SK-N-SH (cell line): ENCODE measurements at regions not wholly inside any gene's neighbourhood (a gene's known extent, or its start where the extent isn't known, plus 50 kb on each side); places are given as distances from the start of the nearest gene placed in this dataset.

Experiments
- CTCF ChIA-PET: fragments of 300-600, 350-600 bp; formaldehyde crosslinking; extraction: SDS; loops from one replicate; lab custom pipeline; 2021; lab: Yijun Ruan, JAX
- POLR2A ChIA-PET: fragments of 350-600 bp; sonication (Branson Sonifier 250); formaldehyde crosslinking; extraction: SDS; loops from one replicate; lab custom pipeline; 2020; ENCODE audit warnings: antibody characterized with exemption, inconsistent platforms; lab: Yijun Ruan, JAX
- DNase-seq: peaks from one replicate; pipeline ENCODE4 v3.0.0; 2012
- H2AFZ ChIP-seq: fragments of 200-600 bp; sonication (generic); 2 replicates; pipeline ENCODE4 v1.8.1; 2016; ENCODE audit warnings: antibody characterized with exemption, mild to moderate bottlenecking, low read depth
- H3F3A ChIP-seq: fragments of 200-600 bp; sonication (generic); replicated peaks from 2 replicates; pipeline ENCODE3; 2016; ENCODE audit warnings: antibody characterized with exemption, mild to moderate bottlenecking; ENCODE audit not compliant: insufficient read depth
- H3K27ac ChIP-seq, 2 experiments: fragments of 200-500 bp in 1 of 2; fragments of 200-600 bp in 1 of 2; sonication (Bioruptor generic) in 1 of 2; sonication (generic), shearing (Covaris generic) in 1 of 2; 2 replicates each; pipeline versions ENCODE4 v1.5.1 to v1.6.1; 2014 to 2016; ENCODE audit warnings: low read depth in 2 of 2, inconsistent platforms in 1 of 2, low read length in 1 of 2, mild to moderate bottlenecking in 1 of 2, mixed read lengths in 1 of 2
- H3K27me3 ChIP-seq: fragments of 200-600 bp; sonication (generic), shearing (Covaris generic); 2 replicates; pipeline ENCODE4 v1.6.1; 2016; ENCODE audit warnings: mixed run types; ENCODE audit not compliant: insufficient read depth
- H3K36me3 ChIP-seq, 2 experiments: fragments of 200-500 bp in 1 of 2; fragments of 200-600 bp in 1 of 2; sonication (Bioruptor generic) in 1 of 2; sonication (generic) in 1 of 2; replicated peaks in 1 of 2; 2 replicates each; pipeline versions ENCODE3 to v1.5.1; 2014 to 2016; ENCODE audit warnings: low read length in 1 of 2, mild to moderate bottlenecking in 1 of 2; ENCODE audit not compliant: insufficient read depth in 2 of 2, control insufficient read depth in 1 of 2
- H3K4me1 ChIP-seq, 2 experiments: fragments of 200-500 bp in 1 of 2; fragments of 200-600 bp in 1 of 2; sonication (Bioruptor generic) in 1 of 2; sonication (generic), shearing (Covaris generic) in 1 of 2; 2 replicates each; pipeline versions ENCODE4 v1.5.1 to v1.6.1; 2014 to 2016; ENCODE audit warnings: low read depth in 1 of 2, low read length in 1 of 2, mixed run types in 1 of 2; ENCODE audit not compliant: insufficient read depth in 2 of 2, control insufficient read depth in 1 of 2
- H3K4me2 ChIP-seq: fragments of 200-600 bp; sonication (generic), shearing (Covaris generic); 2 replicates; pipeline ENCODE4 v1.6.1; 2017; ENCODE audit warnings: mixed run types
- H3K4me3 ChIP-seq, 2 experiments: fragments of 200-500 bp in 1 of 2; fragments of 200-600 bp in 1 of 2; sonication (Bioruptor generic) in 1 of 2; sonication (generic), shearing (Covaris generic) in 1 of 2; 2 replicates each; pipeline versions ENCODE4 v1.5.1 to v1.8.1; 2014 to 2016; ENCODE audit warnings: low read depth in 2 of 2, inconsistent platforms in 1 of 2, low read length in 1 of 2, mild to moderate bottlenecking in 1 of 2, mixed read lengths in 1 of 2, moderate library complexity in 1 of 2
- H3K79me2 ChIP-seq: fragments of 200-600 bp; sonication (generic); 2 replicates; pipeline ENCODE4 v1.8.1; 2017; ENCODE audit warnings: mild to moderate bottlenecking; ENCODE audit not compliant: insufficient read depth
- H3K9ac ChIP-seq: fragments of 200-600 bp; sonication (generic); 2 replicates; pipeline ENCODE4 v1.6.1; 2017; ENCODE audit warnings: mixed run types
- H3K9me2 ChIP-seq: fragments of 200-600 bp; sonication (generic); 2 replicates; pipeline ENCODE4 v1.6.1; 2017; ENCODE audit warnings: mixed run types
- H3K9me3 ChIP-seq: fragments of 200-600 bp; sonication (generic); 2 replicates; pipeline ENCODE4 v1.6.1; 2017; ENCODE audit warnings: mixed run types, mild to moderate bottlenecking, moderate library complexity
- H4K20me1 ChIP-seq: fragments of 200-600 bp; sonication (generic); 2 replicates; pipeline ENCODE4 v1.6.1; 2017; ENCODE audit warnings: mild to moderate bottlenecking, mixed run types; ENCODE audit not compliant: insufficient read depth
- ELF1 ChIP-seq: IDR thresholded peaks from 2 replicates; pipeline ENCODE4 v1.4.0; 2012
- EP300 ChIP-seq, 2 experiments: IDR thresholded peaks; 2 replicates each; pipeline versions ENCODE4 v1.4.0 to v1.6.1; 2012; ENCODE audit warnings: borderline replicate concordance in 1 of 2, low read depth in 1 of 2, low read length in 1 of 2
- EZH2phosphoT487 ChIP-seq: fragments of 200-600 bp; sonication (generic); IDR thresholded peaks from 2 replicates; pipeline ENCODE4 v1.6.1; 2017; ENCODE audit warnings: low read depth, mixed run types, mild to moderate bottlenecking, antibody characterized with exemption, moderate library complexity, borderline replicate concordance
- FOXM1 ChIP-seq: IDR thresholded peaks from 2 replicates; pipeline ENCODE4 v1.4.0; 2012; ENCODE audit warnings: low read depth, mild to moderate bottlenecking
- GABPA ChIP-seq: IDR thresholded peaks from 2 replicates; pipeline ENCODE4 v1.4.0; 2012; ENCODE audit warnings: low read depth, mild to moderate bottlenecking
- MEF2A ChIP-seq: IDR thresholded peaks from 2 replicates; pipeline ENCODE4 v1.4.0; 2012; ENCODE audit warnings: low read depth, borderline replicate concordance
- MXI1 ChIP-seq: IDR thresholded peaks from 2 replicates; pipeline ENCODE4 v1.6.1; 2012; ENCODE audit warnings: mild to moderate bottlenecking, low read depth, low read length, improper control_type of control experiment
- NRF1 ChIP-seq: IDR thresholded peaks from 2 replicates; pipeline ENCODE4 v1.6.1; 2012; ENCODE audit warnings: low read depth, mild to moderate bottlenecking, low read length
- RCOR1 ChIP-seq: fragments of 150-350 bp; IDR thresholded peaks from 2 replicates; pipeline ENCODE4 v1.6.1; 2017; ENCODE audit warnings: antibody characterized with exemption, low read length
- RFX5 ChIP-seq: IDR thresholded peaks from 2 replicates; pipeline ENCODE4 v1.6.1; 2012; ENCODE audit warnings: mild to moderate bottlenecking, improper control_type of control experiment, low read length
- RXRA ChIP-seq: IDR thresholded peaks from 2 replicates; pipeline ENCODE4 v1.4.0; 2012; ENCODE audit warnings: low read depth, mild to moderate bottlenecking, borderline replicate concordance
- TAF1 ChIP-seq: IDR thresholded peaks from 2 replicates; pipeline ENCODE4 v1.6.1; 2012; ENCODE audit warnings: low read depth, mild to moderate bottlenecking, low read length, moderate library complexity, borderline replicate concordance
- TEAD4 ChIP-seq: IDR thresholded peaks from 2 replicates; pipeline ENCODE4 v1.4.0; 2012; ENCODE audit warnings: mild to moderate bottlenecking, borderline replicate concordance; ENCODE audit not compliant: insufficient read depth
- YY1 ChIP-seq: IDR thresholded peaks from 2 replicates; pipeline ENCODE4 v1.4.0; 2012; ENCODE audit warnings: low read depth, mild to moderate bottlenecking
- WGBS: methylation state at CpG from one replicate; pipeline ENCODE4 v1.1.6; 2017; ENCODE audit warnings: low lambda C conversion rate; 5-methylcytosine and 5-hydroxymethylcytosine counted together
- TF ChIP-seq, protein P1 (sequence below): fragments of 150-350 bp; IDR thresholded peaks from 2 replicates; pipeline ENCODE4 v1.6.1; 2016; ENCODE audit warnings: mild to moderate bottlenecking, low read depth, low read length
- TF ChIP-seq, protein P2 (sequence below): fragments of 200-600 bp; sonication (generic); IDR thresholded peaks from 2 replicates; pipeline ENCODE4 v1.6.1; 2017; ENCODE audit warnings: antibody characterized with exemption, mild to moderate bottlenecking, moderate library complexity
- TF ChIP-seq, protein P3 (sequence below): IDR thresholded peaks from 2 replicates; pipeline ENCODE4; 2012

DNA sequence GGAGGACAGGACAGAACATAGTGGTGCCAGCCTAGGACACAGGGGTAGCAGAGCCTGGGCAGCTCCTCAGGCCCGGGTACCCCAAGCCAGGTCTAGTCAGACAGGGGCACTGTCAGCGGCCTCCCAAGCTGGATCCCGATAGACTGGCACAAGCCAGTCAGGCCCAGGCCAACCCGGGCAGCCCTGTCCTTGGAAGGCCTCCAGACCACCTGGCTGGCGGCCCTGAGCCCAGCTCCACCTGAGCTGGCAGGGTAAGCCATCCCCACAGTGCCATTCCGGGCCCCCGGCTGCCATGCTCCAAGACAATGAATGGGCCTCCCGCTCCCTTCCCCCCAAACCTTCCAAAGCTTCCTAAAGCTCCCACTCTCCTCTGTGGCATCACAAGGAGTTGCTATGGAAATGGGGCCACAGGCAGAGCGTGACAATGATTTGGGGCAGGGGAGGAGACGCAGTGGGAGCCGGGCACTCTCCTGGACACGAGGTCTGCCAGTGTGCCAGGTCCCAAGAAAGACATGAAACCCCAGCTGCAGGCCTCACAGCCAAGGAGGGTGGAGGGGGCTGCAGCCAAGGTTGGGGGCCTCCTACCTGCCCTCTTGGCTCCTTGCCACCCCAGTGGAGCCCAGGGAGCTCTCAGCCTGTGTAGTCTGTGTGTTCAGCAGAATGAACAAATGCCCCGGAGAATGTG, 165.6 kb upstream of the LINGO1 start:
- POLR2A ChIA-PET, result interaction anchor here (1.2 kb wide), 1 partner anchor 11 kb away, joined by 3 read pairs; no protein-coding TSS in a partner anchor
- 68% methylated on average over 6 of the region's 13 CpGs for WGBS

More for the DNA sequence above, 165.6 kb upstream of the LINGO1 start:
- Histone ChIP-seq H3F3A (no peaks in the 10 kb centered on the region), H2AFZ (no peak overlapping the region), H3K36me3 (no peaks in the 10 kb centered on the region), H3K9ac (no peak overlapping the region), H4K20me1 (no peaks in the 10 kb centered on the region), H3K9me2 (no peaks in the 10 kb centered on the region), H3K4me1 (peaks cover 0 to 3% of the 10 kb centered on the region in 2 experiments; a peak in 1 of 4 replicates), H3K79me2 (no peaks in the 10 kb centered on the region), H3K27me3 (peaks cover 17% of the 10 kb centered on the region; the same call in 1 of the 2 replicates), H3K4me2 (no peak overlapping the region), H3K9me3 (no peaks in the 10 kb centered on the region), H3K27ac (no peak overlapping the region), H3K4me3 (no peak overlapping the region)
- DNase-seq, result no peak
- CTCF ChIA-PET, result interaction anchor here (0.8 to 2.3 kb wide), 5 partner anchors 13 to 165 kb away, joined by 3 to 10 read pairs (median 4); no protein-coding TSS in a partner anchor
- no peak for TF ChIP-seq RCOR1
- TF ChIP-seq MEF2A, result no peak
- TF ChIP-seq ELF1, result no peak
- TF ChIP-seq EP300 (IDR thresholded peaks at IDR 0.05; ENCODE audit: borderline replicate concordance in 1 of 2, low read depth in 1 of 2, low read length in 1 of 2), result no peak
- no peak for TF ChIP-seq RXRA
- TF ChIP-seq, protein P1, sequence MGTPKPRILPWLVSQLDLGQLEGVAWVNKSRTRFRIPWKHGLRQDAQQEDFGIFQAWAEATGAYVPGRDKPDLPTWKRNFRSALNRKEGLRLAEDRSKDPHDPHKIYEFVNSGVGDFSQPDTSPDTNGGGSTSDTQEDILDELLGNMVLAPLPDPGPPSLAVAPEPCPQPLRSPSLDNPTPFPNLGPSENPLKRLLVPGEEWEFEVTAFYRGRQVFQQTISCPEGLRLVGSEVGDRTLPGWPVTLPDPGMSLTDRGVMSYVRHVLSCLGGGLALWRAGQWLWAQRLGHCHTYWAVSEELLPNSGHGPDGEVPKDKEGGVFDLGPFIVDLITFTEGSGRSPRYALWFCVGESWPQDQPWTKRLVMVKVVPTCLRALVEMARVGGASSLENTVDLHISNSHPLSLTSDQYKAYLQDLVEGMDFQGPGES, result no peak
- no peak for TF ChIP-seq GABPA
- no peak for TF ChIP-seq FOXM1
- TF ChIP-seq, protein P2, sequence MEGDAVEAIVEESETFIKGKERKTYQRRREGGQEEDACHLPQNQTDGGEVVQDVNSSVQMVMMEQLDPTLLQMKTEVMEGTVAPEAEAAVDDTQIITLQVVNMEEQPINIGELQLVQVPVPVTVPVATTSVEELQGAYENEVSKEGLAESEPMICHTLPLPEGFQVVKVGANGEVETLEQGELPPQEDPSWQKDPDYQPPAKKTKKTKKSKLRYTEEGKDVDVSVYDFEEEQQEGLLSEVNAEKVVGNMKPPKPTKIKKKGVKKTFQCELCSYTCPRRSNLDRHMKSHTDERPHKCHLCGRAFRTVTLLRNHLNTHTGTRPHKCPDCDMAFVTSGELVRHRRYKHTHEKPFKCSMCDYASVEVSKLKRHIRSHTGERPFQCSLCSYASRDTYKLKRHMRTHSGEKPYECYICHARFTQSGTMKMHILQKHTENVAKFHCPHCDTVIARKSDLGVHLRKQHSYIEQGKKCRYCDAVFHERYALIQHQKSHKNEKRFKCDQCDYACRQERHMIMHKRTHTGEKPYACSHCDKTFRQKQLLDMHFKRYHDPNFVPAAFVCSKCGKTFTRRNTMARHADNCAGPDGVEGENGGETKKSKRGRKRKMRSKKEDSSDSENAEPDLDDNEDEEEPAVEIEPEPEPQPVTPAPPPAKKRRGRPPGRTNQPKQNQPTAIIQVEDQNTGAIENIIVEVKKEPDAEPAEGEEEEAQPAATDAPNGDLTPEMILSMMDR, result no peak
- TF ChIP-seq YY1, result no peak
- no peak for TF ChIP-seq EZH2phosphoT487
- TF ChIP-seq TAF1, result no peak
- no peak for TF ChIP-seq MXI1
- TF ChIP-seq NRF1, result no peak
- TF ChIP-seq, protein P3, sequence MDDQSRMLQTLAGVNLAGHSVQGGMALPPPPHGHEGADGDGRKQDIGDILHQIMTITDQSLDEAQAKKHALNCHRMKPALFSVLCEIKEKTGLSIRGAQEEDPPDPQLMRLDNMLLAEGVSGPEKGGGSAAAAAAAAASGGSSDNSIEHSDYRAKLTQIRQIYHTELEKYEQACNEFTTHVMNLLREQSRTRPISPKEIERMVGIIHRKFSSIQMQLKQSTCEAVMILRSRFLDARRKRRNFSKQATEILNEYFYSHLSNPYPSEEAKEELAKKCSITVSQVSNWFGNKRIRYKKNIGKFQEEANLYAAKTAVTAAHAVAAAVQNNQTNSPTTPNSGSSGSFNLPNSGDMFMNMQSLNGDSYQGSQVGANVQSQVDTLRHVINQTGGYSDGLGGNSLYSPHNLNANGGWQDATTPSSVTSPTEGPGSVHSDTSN, result no peak
- TF ChIP-seq RFX5, result no peak
- TF ChIP-seq TEAD4, result no peak
